ENCODE measurements at regions not wholly inside any gene's neighbourhood (a gene's known extent, or its start where the extent isn't known, plus 50 kb on each side); places are given as distances from the start of the nearest gene placed in this dataset.

- H3K4me3 Mint-ChIP-seq: no peak overlapping the region
Measured at GRCh38 chr14:66306101-66306500, 180.1 kb upstream of the CCDC196 start.

GRCh38 chr14:66311058-66311457, 175.1 kb upstream of the CCDC196 start:
- no peak overlapping the region for H3K4me3 Mint-ChIP-seq
- H3K9me3 Mint-ChIP-seq: peaks cover 20% of the 10 kb centered on the region
- no peak overlapping the region for H3K27ac Mint-ChIP-seq
- H3K4me1 Mint-ChIP-seq: no peaks in the 10 kb centered on the region
- no peak for DNase-seq
- no peaks in the 10 kb centered on the region for H3K36me3 Mint-ChIP-seq (ENCODE audit: low read depth)
- H3K27me3 Mint-ChIP-seq (ENCODE audit: low read depth, poor library complexity): peaks cover 3% of the 10 kb centered on the region
- no peak for TF ChIP-seq CTCF (IDR thresholded peaks at IDR 0.05)

More at GRCh38 chr14:66306101-66306500, 180.1 kb upstream of the CCDC196 start:
- Mint-ChIP-seq H3K9me3 (peaks cover 35% of the 10 kb centered on the region), H3K27me3 (ENCODE audit: low read depth, poor library complexity) (peaks cover 3% of the 10 kb centered on the region), H3K36me3 (ENCODE audit: low read depth) (no peaks in the 10 kb centered on the region), H3K4me1 (no peaks in the 10 kb centered on the region), H3K27ac (no peak overlapping the region)
- no peak for DNase-seq
- TF ChIP-seq CTCF (IDR thresholded peaks at IDR 0.05): no peak

GRCh38 chr14:66311990-66312389, 174.2 kb upstream of the CCDC196 start:
- Mint-ChIP-seq H3K9me3 (peaks cover 19% of the 10 kb centered on the region), H3K4me3 (no peak overlapping the region), H3K27ac (no peak overlapping the region), H3K27me3 (ENCODE audit: low read depth, poor library complexity) (peaks cover 3% of the 10 kb centered on the region), H3K4me1 (no peaks in the 10 kb centered on the region), H3K36me3 (ENCODE audit: low read depth) (no peaks in the 10 kb centered on the region)
- no peak for DNase-seq
- no peak for TF ChIP-seq CTCF (IDR thresholded peaks at IDR 0.05)

- Mint-ChIP-seq H3K27me3 (ENCODE audit: low read depth, poor library complexity) (peaks cover 3% of the 10 kb centered on the region), H3K27ac (no peak overlapping the region), H3K36me3 (ENCODE audit: low read depth) (no peaks in the 10 kb centered on the region)
Measured at GRCh38 chr14:66312451-66312850, 173.7 kb upstream of the CCDC196 start.

GRCh38 chr14:66315098-66315497, 171.1 kb upstream of the CCDC196 start:
- no peak overlapping the region for H3K27ac Mint-ChIP-seq
- no peak for TF ChIP-seq CTCF (IDR thresholded peaks at IDR 0.05)
- DNase-seq: no peak
- H3K27me3 Mint-ChIP-seq (ENCODE audit: low read depth, poor library complexity): peaks cover 8% of the 10 kb centered on the region
- no peaks in the 10 kb centered on the region for H3K36me3 Mint-ChIP-seq (ENCODE audit: low read depth)
- no peak overlapping the region for H3K4me3 Mint-ChIP-seq
- H3K9me3 Mint-ChIP-seq: peaks cover 22% of the 10 kb centered on the region
- H3K4me1 Mint-ChIP-seq: no peaks in the 10 kb centered on the region

More at GRCh38 chr14:66312451-66312850, 173.7 kb upstream of the CCDC196 start:
- no peak for TF ChIP-seq CTCF (IDR thresholded peaks at IDR 0.05)
- no peaks in the 10 kb centered on the region for H3K4me1 Mint-ChIP-seq
- no peak overlapping the region for H3K4me3 Mint-ChIP-seq
- no peak for DNase-seq
- H3K9me3 Mint-ChIP-seq: peaks cover 20% of the 10 kb centered on the region

- H3K27ac Mint-ChIP-seq: no peak overlapping the region
- TF ChIP-seq CTCF (IDR thresholded peaks at IDR 0.05): no peak
- no peaks in the 10 kb centered on the region for H3K36me3 Mint-ChIP-seq (ENCODE audit: low read depth)
- DNase-seq: no peak
- H3K4me3 Mint-ChIP-seq: no peak overlapping the region
- H3K9me3 Mint-ChIP-seq: peaks cover 22% of the 10 kb centered on the region
- H3K4me1 Mint-ChIP-seq: no peaks in the 10 kb centered on the region
- peaks cover 9% of the 10 kb centered on the region for H3K27me3 Mint-ChIP-seq (ENCODE audit: low read depth, poor library complexity)
Measured at GRCh38 chr14:66315548-66315947, 170.6 kb upstream of the CCDC196 start.
